GM19240 (cell line): ENCODE measurements at regions not wholly inside any gene's neighbourhood (a gene's known extent, or its start where the extent isn't known, plus 50 kb on each side); places are given as distances from the start of the nearest gene placed in this dataset.

Source experiments
- DNase-seq: peaks from one replicate; pipeline ENCODE4 v3.0.0; 2011; ENCODE audit warnings: low spot score; ENCODE audit not compliant: insufficient read length

DNA sequence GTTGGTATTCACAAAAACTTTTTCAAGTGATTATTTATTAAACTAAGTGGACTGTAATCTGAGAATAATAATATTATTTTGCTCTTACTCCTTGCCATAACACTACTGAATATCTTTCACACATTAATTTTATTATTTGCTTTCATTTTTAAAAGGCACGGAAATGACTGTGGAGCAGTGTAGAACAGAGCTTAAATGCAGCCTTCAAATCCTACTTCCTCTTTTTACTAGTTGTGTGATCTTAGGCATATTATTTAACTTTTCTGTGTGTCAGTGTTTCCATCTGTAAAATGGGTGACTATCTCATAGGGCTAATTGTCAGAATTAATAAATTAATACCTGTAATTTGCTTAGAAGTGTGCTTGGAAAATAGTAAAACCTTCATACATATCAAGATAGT lies 55.5 kb upstream of the SLC8A1 start:
- no peak for DNase-seq

DNA sequence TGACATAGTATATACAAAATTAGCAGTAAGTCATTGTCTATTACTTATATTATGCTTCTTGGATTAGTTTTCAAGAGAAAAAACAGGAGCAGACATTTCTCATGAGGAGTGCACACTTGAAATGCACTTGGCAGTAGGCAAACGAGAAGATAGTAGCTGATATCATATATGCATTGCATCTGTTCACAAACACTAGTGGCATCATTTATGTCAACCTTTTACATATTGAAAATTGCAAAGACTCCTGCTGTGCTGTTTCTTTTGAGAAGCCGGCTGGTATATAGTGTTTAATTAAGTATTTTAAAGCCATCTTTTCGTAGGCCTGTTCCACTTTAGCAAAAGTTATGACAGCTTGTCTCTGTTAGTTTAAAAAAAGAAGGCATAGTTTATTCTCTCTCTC lies 58.4 kb upstream of the SLC8A1 start:
- no peak for DNase-seq

DNA sequence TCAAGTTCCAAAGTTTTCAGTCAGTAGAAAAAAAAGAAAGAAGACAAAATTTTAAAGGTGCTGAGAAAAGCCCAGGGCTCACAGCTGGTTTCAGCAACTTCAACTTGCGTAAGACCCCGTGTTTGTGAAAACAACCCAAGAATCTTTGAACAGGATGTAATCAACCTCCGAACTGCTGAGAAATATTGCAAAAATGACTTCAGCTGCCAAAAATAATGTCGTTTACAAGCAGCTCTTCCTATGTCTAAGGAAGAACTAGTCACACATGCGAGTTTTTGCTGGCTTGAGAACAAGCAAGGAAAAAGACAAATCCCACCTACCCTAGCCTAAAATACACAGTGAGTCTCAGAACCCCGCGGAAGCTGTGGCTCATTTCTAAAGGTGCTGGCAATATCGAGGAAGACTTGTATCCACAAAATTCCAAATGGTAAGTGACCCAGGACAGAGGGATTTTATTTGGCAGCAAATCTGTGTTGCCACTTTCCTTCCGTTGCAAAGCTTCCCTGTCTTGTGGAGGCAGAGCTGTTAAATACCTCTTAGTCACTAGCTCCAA lies 59.8 kb upstream of the SLC8A1 start:
- no peak for DNase-seq

DNA sequence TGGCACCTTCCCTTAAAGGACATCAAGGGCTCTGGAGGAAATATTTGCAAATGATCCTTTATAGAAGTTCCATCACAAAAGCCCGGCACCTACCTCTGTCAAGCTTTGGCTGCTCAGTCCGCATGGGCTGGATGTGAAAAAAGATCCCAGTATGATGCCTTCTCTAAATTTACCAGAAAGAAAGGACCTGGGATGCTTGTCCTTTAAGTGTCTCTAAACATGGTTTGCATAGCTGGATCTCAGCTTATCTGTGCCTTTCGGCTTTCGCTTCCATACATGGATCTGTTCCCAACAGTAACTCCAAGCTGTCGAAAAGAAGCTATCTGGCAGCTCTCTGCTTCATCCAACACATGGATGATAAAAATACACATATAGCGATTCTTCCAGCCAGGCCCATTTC lies 60.4 kb upstream of the SLC8A1 start:
- no peak for DNase-seq

DNA sequence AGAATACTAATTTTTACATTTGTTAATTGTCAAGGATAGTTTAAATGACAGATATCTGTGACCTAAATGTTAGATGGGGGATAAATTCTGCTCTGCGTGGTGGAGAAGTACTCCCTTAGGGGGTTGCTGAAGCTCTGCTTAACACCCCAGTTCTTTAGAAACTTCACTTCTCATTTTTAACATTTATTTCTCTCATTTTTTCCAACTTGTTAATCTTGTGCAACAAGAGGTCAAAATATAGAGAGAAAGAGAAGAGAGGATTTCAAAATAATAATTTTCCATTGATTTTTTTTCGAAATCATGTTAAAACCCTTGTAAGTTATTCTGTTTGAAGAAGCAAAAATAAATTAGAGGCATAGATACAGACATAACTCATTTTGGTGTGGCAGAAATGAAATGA lies 61.3 kb upstream of the SLC8A1 start:
- DNase-seq = no peak

DNA sequence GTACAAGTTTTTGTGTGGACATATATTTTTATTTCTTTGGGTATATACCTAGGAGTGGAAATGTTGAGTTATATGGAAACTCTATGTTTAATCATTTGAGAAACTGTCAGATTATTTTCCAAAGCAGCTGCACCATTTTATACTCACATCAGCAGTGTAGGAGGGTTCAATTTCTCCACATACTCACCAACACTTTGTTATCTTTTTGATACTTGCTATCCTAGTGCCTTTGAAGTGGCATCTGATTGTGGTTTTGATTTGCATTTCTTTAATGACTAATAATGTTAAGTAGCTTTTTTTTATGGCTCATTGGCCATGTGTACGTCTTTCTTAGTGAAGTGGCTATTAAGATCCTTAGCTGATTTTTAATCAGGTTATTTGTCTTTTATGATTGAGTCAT lies 64.7 kb upstream of the SLC8A1 start:
- DNase-seq = no peak

DNA sequence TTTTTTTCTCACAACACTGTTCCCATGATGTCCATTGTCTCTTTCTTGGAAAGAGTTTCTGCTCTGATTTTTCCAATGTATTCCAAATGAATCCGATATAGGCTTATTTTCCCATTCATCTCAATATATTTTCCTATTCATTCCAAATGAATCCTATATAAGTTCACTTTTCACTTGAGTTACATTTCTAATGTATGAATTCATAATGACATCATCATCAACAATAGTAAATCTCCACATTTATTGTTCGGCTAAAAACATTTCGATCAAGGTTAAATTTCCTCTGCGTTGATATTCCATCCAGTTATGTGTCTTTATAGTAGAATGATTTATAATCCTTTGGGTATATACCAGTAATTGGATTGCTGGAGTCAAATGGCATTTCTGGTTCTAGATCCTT lies 76.7 kb upstream of the SLC8A1 start:
- no peak for DNase-seq

DNA sequence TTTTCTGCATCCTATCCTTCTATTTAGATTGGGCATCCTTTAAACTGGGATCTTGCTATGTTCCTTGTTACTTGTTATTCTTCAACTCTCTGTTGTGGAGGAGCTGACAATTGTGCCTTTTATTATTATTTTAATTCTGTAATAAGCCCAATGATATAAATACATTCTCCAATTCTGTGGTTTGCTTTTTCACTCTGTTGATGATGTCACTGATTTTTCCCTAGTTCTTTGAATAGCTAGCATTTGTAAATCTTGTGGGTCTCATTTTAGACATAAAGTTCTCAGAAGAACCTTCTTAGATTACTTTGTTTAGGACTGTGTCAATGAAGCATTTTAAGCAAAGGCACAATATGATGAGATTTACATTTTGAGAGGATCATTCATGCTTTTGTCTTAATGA lies 79.5 kb upstream of the SLC8A1 start:
- no peak for DNase-seq

DNA sequence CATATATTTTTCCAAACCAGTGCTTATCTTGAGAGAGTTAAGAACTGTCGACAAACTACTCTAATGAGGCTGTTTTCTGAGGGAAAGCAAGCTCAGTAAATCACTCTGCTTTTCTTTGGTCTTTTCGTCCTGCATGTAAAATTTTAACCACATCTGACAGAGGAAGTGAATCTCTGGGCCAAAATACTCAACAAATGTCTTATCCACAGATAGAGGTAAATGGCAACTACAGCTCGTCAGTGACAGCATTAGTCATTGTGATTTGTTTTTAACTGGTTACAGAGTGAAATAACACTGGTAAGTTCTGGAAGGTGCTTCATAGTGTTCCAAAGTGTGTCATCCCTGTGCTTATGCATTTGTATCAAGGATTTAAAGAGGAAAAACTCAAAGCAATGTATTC lies 82.6 kb upstream of the SLC8A1 start:
- no peak for DNase-seq

DNA sequence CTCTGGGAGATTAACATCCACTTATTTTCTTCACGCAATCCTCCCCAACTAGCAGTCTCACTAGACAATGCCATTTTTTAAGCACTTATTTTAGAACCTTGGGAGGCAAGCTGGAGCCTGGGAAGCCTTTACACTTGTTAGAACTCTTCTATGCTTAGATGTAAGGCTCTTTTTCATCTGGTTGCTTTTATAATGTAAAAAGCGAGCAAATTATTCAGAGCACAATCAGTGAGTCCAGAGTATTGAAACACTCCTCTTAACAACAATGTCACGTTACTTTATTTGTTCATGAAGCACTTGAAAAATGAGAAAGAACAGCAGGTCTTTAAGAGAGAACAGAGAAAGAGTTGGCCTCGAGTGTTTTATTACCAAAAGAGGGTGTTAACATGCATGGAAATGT lies 84.1 kb upstream of the SLC8A1 start:
- DNase-seq = no peak

DNA sequence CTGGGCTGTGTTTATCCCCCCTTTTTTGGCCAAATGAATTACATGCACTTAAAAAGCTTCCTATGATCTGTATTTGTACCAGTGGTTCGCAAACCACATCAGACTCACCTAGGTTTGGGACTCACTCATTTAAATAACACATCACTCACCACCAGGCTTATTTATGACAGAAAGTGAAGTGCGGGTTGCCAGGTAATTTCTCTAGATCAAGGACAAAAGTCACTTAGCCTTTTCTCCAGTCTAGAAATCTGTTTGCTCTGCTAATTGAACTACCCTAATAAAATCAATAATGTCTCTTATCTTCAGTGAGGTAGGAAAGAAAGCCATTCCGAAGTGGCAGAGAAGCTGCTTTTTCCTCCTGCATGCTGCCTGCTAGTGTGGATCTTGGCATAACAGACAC lies 88.1 kb upstream of the SLC8A1 start:
- DNase-seq = no peak

DNA sequence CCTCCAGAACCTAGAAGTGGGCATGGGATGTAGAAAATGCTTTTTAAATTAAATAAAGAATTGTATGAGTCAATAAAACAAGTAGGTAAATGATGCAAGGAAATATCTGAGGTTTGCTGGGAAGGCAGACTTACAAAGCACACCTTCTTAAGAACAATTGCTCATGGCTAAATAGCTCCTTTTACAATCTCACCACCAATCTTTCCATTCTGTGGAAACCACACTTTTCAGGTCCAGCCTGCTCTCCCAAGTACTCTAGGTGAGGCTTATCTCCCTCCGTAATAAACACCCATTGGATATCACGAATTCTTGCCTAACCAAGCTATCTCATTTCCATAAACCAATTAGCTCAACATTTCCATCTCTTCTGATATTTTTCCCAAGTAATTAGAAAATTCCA lies 91.5 kb upstream of the SLC8A1 start:
- no peak for DNase-seq

DNA sequence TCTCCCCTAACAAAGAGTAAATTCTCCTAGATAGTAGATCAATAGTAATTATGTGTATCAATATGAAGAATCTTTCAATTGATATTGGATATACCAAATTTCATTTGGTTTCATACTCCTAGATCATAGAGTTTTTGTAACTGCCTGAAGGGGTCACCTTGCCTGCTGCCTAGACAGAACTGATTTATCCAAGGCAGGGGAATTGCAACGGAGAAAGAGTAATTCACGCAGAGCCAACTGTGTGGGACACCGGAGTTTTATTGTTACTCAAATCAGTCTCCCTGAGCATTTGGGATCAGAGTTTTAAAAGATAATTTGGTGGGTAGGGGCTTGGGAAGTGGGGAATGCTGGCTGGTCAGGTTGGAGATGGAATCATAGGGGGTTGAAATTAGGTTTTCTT lies 92.2 kb upstream of the SLC8A1 start:
- no peak for DNase-seq

DNA sequence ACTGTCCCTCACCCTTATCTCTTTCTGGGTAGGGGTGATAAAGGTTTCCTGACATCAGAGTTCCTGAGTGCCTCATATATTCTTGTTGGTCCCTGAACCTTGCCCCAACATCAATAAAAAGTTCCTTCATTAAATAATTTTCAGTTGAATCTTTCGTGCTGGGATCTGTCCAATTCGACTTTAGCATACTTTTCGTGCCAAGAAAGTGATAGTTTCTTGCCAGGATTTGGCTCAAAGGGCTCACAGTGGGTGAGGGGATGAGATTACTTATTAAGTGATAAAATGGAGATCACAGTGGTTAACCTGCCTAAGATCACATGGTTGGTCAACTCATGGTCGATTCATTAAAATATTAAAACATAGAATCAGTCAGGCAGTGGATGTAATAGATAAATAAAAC lies 93.8 kb upstream of the SLC8A1 start:
- no peak for DNase-seq

DNA sequence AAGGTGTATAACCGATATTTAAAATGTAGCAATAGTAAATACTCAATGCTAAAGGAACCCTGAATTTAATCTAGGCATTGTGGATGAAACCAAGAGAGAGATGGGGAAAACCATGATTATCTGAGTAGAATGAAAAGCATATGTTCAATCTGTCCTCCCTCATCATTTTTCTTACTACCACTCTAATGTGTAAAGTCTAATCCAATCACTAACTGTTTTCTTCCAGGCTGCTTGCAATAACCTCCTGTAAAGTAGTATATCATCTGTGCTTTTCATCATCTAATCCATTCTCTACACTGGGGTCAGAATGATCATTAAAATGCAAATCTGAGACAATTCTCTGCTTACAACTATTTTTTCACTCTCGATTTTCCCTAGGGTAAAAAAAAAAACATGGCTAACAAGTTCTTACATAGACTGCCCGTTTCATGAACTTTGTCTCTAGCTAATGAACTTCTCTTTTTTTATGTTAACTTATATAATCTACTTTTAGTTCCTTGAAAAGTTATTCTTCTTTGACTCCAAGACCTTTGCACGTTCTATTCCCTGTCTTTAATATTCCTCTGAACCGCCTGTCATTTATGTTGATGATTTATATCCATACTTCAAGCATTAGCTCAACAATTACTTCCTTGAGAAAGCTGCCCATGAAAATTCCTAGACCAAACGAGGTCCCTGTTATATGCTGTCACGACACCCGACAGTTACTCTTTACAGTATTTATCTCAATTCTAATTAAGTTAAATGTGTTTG lies 94.7 kb upstream of the SLC8A1 start:
- no peak for DNase-seq

DNA sequence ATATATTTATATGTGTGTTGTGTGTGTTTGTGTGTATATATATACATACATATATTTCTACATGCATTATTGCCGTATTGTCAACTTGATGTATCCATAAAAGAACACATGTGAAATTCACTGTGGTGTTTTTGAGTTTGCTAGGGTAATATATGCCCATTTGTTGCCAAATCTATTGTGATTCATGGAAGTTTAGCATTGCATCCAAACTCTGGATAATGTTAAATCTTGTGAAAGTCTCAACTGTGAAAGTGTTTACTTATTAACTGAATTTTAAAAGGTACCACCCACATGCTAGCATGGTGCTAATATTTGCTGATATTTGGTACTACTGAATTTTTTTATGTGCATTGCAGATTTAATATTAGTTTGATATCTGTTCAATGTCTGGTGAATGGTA lies 96.6 kb upstream of the SLC8A1 start:
- no peak for DNase-seq

DNA sequence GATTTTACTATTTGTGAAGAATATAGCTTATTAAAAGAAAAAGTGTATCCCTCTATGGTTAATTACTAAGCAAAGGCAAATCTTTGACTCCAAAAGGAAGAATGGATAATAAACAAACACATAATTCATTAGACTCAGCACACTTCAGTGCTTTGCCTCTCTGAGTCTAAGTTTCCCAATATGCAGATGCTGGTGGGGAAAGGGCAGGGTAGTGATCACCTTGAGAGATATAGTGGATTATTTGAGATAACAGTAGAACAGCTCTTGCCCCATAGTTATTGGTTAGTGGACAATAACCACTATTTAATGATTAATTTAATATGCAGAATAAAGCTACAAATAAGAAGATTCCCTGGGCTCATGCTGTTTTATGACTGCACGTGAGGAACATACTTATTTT lies 98.2 kb upstream of the SLC8A1 start:
- DNase-seq = no peak

DNA sequence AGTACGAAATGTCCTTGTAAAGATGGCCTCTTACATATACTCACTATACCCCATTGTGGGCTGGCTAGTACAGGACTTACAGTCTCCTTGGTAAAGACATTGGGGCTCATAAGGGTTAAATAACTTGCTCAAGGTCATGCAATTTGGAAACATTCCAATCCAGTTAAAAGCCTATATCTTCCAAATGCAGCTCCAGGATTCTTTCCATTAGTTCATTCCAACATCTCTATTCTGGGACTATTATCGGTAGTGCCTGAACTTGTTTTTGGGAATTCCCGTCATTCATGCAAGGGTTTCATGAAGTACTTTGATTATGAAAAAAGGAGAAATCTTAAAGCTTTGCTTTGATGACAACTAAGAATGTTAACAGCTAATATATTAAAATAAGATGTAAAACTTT lies 99.2 kb upstream of the SLC8A1 start:
- DNase-seq = no peak

DNA sequence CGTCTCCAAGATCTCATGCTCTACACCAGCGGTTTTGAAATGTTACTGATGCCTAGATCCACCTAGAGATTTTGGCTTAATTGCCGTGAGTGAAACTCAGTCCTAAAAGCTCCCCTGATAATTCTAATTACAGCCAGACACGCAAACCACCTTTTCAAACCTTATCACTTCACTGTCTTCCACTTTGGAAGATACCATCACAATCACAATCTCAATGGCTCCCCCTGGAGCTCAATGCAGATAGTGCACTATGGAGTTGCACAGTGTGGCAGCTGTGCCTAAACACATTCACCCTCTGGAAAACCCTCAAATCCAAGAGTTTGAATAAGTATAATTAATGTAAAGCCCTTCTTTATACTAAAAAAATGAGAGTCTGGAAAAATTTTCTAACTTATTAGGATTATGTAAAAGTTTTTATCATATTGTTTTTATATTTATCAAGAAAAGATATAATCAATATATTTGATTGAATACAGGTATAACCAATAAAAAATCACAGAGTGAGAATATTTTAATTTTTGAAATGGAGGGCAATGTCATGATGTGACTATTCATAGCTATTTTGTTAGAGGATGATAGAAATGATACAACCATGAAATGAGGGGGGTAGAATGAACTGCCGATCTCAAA lies 102.9 kb upstream of the SLC8A1 start:
- DNase-seq = no peak

DNA sequence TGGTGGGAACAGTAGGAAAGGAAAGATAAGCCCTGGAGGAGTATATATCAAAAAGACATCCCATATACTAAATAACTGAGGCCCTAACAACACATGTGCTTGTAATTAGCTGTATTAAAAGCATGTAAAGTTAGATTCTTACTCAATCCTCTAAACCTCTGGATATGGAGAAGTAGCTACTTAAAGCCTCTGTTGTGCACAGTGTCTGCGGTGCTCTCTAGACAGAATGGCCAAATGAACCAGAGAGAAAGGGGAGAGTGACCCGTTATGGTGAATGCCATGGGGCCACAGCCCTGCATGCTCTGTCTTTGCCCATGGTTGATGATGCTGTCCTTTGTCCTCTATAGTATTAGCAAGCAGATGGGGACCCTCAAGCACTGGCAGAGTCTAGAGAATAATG lies 104.4 kb upstream of the SLC8A1 start:
- DNase-seq = no peak

DNA sequence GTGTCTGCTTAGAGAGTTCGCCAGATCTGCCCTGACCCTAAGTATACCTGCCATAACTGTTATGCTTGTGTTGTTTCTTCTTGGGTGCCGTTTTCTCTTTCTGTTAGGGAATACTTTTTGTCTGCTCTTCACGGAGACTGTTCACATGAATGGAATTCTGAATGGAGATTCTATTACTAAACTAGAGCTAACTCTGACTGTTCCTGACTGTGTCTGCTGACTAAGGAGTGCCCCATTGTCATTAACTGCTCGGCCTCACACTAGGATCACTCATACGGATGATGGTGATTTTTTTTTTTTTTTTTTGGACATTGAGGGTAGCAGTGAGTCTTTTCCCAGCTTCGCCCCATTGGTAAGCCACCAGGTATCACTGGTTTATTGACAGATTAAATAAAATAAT lies 104.8 kb upstream of the SLC8A1 start:
- no peak for DNase-seq

DNA sequence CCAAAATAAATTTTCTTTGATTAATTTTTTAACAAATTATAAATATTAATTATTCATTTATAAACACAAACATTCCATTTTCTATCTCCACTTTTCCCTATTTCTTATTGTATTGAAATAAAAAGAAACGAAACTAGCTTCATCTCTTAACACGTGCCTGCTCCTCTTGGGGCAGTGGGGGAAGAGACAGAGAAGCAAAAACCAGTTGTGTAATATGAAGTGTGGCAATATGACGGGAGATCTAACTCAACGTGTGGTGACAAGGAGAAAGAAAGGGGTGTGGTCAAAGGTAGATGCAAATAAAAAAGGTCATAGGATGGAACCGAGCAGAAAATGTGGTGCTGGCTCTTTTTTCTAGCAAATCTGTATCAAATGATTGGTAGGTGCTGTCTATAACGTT lies 106.9 kb upstream of the SLC8A1 start:
- no peak for DNase-seq

DNA sequence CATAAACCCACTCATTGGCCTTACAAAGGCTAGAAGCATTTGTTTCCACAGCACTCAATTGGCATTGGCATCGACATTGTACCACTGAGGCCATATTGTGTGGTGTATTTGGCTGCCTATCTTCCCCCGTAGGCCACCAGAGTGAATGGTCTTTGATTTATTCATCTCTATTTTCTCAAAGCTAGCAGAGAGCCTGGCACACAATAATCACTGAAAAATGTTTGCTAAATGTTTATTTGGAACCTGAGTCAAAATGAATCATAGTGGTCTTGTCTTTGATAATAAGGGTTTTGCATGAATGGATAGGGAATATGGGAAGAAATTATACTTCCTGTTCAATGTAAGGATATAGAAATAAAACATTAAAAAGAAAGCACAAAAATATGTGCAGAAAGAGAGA lies 107.3 kb upstream of the SLC8A1 start:
- DNase-seq = no peak
